Neural crest cell (in vitro differentiated cells): ENCODE measurements at regions not wholly inside any gene's neighbourhood (a gene's known extent, or its start where the extent isn't known, plus 50 kb on each side); places are given as distances from the start of the nearest gene placed in this dataset.
"Not testable (repeated sequence)": the region's sequence is repeated elsewhere in the genome, so short reads cannot be mapped to it uniquely, and the experiment has no call there.

ENCODE experiments used
- DNase-seq: peaks from one replicate; pipeline ENCODE4 v3.0.0; 2021; ENCODE audit warnings: low read depth, mixed read lengths, low spot score
- H3K27ac Mint-ChIP-seq: one replicate; pipeline ENCODE4 v1.8.0; 2021; ENCODE audit warnings: mild to moderate bottlenecking, mixed read lengths; ENCODE audit not compliant: unreplicated experiment
- H3K27me3 Mint-ChIP-seq: 2 replicates; pipeline ENCODE4 v1.8.0; 2021; ENCODE audit warnings: low read depth, mild to moderate bottlenecking, mixed read lengths
- H3K36me3 Mint-ChIP-seq: 2 replicates; pipeline ENCODE4 v1.8.0; 2021; ENCODE audit warnings: low read depth, mild to moderate bottlenecking, mixed read lengths
- H3K4me1 Mint-ChIP-seq: 2 replicates; pipeline ENCODE4 v1.8.0; 2021; ENCODE audit warnings: mixed read lengths
- H3K4me3 Mint-ChIP-seq: one replicate; pipeline ENCODE4 v1.8.0; 2021; ENCODE audit warnings: mild to moderate bottlenecking, mixed read lengths
- H3K9me3 Mint-ChIP-seq: 2 replicates; pipeline ENCODE4 v1.8.0; 2021; ENCODE audit warnings: mixed read lengths
- TF ChIP-seq, protein P1 (sequence below): fragments of 200-600 bp; sonication (generic); conservative IDR thresholded peaks from 2 replicates; pipeline ENCODE4 v1.5.0; 2021; ENCODE audit warnings: antibody characterized with exemption, mild to moderate bottlenecking

DNA sequence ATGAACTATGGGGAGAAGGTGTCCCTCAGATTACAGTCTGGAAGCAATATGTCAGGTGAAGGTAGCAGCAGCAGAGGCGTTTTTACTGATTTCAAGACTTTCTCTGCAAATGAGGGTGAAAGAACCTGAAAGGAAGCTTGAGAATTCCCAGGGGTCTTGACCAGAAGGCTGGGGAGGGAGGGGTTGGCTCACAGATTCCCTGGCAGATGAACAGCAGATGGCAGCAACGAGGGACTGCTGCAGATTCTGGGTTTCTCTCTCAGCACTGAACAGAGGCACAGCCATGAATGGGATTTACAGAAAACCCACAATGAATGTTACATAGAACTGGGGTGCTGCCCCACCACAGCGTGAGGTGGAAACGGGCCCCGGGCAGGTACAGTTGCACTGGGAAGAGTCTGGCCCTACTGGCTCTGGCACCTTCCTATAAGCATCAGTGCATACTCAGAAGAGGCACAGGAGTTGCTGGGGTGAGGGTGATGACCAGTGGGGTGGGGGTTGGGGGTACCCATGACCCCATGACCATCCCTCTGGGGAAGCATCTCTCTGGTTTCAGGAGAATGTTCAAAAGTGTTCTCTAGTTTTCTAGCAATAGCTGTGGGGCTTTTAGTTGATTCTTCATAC, 317.8 kb downstream of the SH2D4B start:
- H3K9me3 Mint-ChIP-seq: peaks cover 3% of the 10 kb centered on the region
- peak; percentile 41 for DNase-seq
- no peaks in the 10 kb centered on the region for H3K36me3 Mint-ChIP-seq
- H3K27ac Mint-ChIP-seq: no peak overlapping the region
- H3K4me3 Mint-ChIP-seq: no peak overlapping the region
- TF ChIP-seq, protein P1, sequence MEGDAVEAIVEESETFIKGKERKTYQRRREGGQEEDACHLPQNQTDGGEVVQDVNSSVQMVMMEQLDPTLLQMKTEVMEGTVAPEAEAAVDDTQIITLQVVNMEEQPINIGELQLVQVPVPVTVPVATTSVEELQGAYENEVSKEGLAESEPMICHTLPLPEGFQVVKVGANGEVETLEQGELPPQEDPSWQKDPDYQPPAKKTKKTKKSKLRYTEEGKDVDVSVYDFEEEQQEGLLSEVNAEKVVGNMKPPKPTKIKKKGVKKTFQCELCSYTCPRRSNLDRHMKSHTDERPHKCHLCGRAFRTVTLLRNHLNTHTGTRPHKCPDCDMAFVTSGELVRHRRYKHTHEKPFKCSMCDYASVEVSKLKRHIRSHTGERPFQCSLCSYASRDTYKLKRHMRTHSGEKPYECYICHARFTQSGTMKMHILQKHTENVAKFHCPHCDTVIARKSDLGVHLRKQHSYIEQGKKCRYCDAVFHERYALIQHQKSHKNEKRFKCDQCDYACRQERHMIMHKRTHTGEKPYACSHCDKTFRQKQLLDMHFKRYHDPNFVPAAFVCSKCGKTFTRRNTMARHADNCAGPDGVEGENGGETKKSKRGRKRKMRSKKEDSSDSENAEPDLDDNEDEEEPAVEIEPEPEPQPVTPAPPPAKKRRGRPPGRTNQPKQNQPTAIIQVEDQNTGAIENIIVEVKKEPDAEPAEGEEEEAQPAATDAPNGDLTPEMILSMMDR: peak; percentile 61
- H3K27me3 Mint-ChIP-seq: no peaks in the 10 kb centered on the region
- no peaks in the 10 kb centered on the region for H3K4me1 Mint-ChIP-seq

DNA sequence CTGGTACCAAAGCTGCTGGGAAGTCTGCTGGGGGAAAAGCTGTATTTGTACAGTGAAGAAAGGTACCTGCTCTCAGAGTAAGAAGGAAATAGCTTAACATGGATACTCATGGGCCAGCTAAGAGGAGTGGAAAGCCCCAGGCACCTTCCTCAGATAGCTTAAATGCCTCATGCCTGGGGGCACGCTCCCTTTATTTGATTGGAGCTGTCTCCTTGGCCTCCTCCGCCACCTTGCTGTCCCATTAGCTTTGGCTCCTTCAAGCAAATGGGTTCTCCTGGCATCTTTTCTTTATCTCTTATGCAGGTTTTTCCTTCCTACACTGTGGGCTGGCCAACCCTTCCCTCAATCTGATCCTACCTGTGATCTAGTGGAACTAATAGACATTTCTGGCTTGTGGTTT, 318.5 kb downstream of the SH2D4B start:
- Mint-ChIP-seq H3K27ac (no peak overlapping the region), H3K4me3 (no peak overlapping the region), H3K9me3 (peaks cover 3% of the 10 kb centered on the region), H3K4me1 (no peaks in the 10 kb centered on the region), H3K36me3 (no peaks in the 10 kb centered on the region), H3K27me3 (no peaks in the 10 kb centered on the region)
- TF ChIP-seq, protein P1: no peak
- no peak for DNase-seq

DNA sequence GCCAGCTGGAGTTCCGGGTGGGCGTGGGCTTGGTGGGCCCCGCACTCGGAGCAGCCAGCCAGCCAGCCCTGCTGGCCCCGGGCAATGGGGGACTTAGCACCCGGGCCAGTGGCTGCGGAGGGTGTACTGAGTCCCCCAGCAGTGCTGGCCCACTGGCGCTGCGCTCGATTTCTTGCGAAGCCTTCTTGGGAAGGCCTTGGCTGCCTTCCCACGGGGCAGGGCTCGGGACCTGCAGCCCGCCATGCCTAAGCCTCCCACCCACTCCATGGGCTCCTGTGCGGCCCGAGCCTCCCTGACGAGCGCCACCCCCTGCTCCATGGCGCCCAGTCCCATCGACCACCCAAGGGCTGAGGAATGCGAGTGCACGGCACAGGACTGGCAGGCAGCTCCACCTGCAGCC, 321.6 kb downstream of the SH2D4B start:
- H3K27ac Mint-ChIP-seq, H3K27me3 Mint-ChIP-seq, H3K36me3 Mint-ChIP-seq, H3K4me1 Mint-ChIP-seq, H3K9me3 Mint-ChIP-seq, DNase-seq, H3K4me3 Mint-ChIP-seq: not testable (repeated sequence)

DNA sequence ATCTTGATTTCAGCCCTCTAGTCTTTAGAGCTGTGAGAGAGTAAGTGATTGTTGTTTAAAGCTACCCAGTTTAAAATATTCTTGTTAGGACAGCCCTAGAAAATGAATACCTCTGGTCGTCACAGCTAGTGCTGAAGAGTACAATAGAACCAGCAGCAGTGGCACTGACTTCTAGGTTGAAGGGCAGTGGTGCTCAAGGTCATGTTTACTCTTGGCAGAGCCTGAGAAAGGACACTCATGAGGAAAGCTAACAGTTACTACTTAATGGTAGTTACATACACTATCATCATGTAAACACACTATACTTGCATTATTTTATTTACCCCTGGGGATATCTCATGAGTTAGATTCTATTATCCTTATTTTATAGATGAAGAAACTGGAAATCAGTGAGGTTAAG, 323.0 kb downstream of the SH2D4B start:
- Mint-ChIP-seq H3K27ac (no peak overlapping the region), H3K4me3 (no peak overlapping the region), H3K9me3 (peaks cover 4% of the 10 kb centered on the region), H3K36me3 (no peaks in the 10 kb centered on the region), H3K27me3 (no peaks in the 10 kb centered on the region), H3K4me1 (no peaks in the 10 kb centered on the region)
- DNase-seq: no peak
- TF ChIP-seq, protein P1: no peak

DNA sequence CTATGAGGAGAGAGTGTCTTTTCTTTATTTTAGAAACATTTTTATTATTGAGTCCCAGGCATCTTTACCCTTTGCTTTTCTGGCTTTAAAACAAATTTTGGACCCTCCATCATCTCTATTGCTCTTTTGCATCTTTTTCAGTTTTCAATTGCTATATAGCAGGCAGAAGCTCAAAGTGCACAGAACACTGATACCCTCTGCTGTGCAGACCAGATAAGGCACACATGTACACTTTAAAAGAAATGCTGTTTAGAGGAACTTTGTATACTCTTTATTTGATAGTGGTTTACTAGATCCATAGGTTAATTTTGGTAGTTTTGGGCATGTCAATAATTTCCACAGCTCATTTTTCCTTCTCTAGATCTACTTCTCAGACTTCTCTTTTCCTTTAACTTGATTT, 324.2 kb downstream of the SH2D4B start:
- H3K9me3 Mint-ChIP-seq: peaks cover 6% of the 10 kb centered on the region
- no peaks in the 10 kb centered on the region for H3K36me3 Mint-ChIP-seq
- H3K4me1 Mint-ChIP-seq: no peaks in the 10 kb centered on the region
- H3K4me3 Mint-ChIP-seq: no peak overlapping the region
- no peaks in the 10 kb centered on the region for H3K27me3 Mint-ChIP-seq
- no peak overlapping the region for H3K27ac Mint-ChIP-seq
- TF ChIP-seq, protein P1: peak; percentile 43
- DNase-seq: no peak

DNA sequence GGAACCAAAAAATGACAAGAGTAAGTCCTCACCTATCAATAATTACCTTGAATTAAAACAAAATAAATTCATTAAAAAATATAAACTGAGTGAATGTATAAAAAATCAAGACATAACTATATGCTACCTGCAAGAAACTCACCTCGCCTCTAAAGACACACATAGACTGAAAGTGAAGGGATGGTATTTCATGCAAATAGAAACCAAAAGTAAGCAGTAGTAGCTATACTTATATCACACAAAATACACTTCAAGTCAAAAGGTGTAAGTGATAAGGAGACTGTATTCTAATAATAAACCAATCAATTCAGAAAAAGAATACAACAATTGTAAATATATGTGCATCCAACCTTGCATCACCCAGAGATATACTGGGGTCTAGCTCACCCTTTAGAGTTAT, 332.6 kb downstream of the SH2D4B start:
- no peak overlapping the region for H3K27ac Mint-ChIP-seq
- H3K9me3 Mint-ChIP-seq: peaks cover 15% of the 10 kb centered on the region
- no peak for DNase-seq
- H3K4me1 Mint-ChIP-seq: no peaks in the 10 kb centered on the region
- no peaks in the 10 kb centered on the region for H3K27me3 Mint-ChIP-seq
- TF ChIP-seq, protein P1: no peak
- H3K36me3 Mint-ChIP-seq: peaks cover 2% of the 10 kb centered on the region
- no peak overlapping the region for H3K4me3 Mint-ChIP-seq
